HCT116 (cell line): ENCODE measurements at regions not wholly inside any gene's neighbourhood (a gene's known extent, or its start where the extent isn't known, plus 50 kb on each side); places are given as distances from the start of the nearest gene placed in this dataset.

ENCODE experiments used
- CEBPB ChIP-seq: IDR thresholded peaks from 2 replicates; pipeline ENCODE4 v1.6.1; 2012; ENCODE audit warnings: low read depth
- CTCF ChIP-seq, 3 experiments: fragments of 200-600 bp in 1 of 3; sonication (generic) in 1 of 3; IDR thresholded peaks in 2 of 3; conservative IDR thresholded peaks in 1 of 3; 2 replicates each; pipeline ENCODE4 v1.5.1; 2012 to 2017; ENCODE audit warnings: low read depth in 2 of 3, low read length in 2 of 3, antibody characterized with exemption in 1 of 3, borderline replicate concordance in 1 of 3, control low read depth in 1 of 3, mild to moderate bottlenecking in 1 of 3, mixed read lengths in 1 of 3, mixed run types in 1 of 3, moderate library complexity in 1 of 3; ENCODE audit not compliant: insufficient read depth in 1 of 3
- ELF1 ChIP-seq: IDR thresholded peaks from 2 replicates; pipeline ENCODE4 v1.6.1; 2012; ENCODE audit warnings: low read depth, borderline replicate concordance
- EZH2 ChIP-seq: fragments of 200-600 bp; sonication (generic); IDR thresholded peaks from 2 replicates; pipeline ENCODE4 v1.6.1; 2017; ENCODE audit warnings: antibody characterized with exemption, mixed run types
- FOSL1 ChIP-seq: IDR thresholded peaks from 2 replicates; pipeline ENCODE4 v1.6.1; 2012; ENCODE audit warnings: low read depth
- POLR2A ChIP-seq: IDR thresholded peaks from 2 replicates; pipeline ENCODE4 v1.7.0; 2011; ENCODE audit warnings: borderline replicate concordance; ENCODE audit not compliant: insufficient read depth, insufficient read length; ENCODE audit errors: extremely low read depth
- POLR2AphosphoS5 ChIP-seq: IDR thresholded peaks from 2 replicates; pipeline ENCODE4 v1.6.1; 2011; ENCODE audit warnings: mild to moderate bottlenecking, low read depth, low read length, moderate library complexity
- REST ChIP-seq: IDR thresholded peaks from 2 replicates; pipeline ENCODE4 v1.6.1; 2012; ENCODE audit warnings: low read depth
- SP1 ChIP-seq: IDR thresholded peaks from 2 replicates; pipeline ENCODE4 v1.6.1; 2012; ENCODE audit warnings: low read depth
- SRF ChIP-seq: IDR thresholded peaks from 2 replicates; pipeline ENCODE4 v1.6.1; 2012; ENCODE audit warnings: low read depth
- ZBTB33 ChIP-seq: IDR thresholded peaks from 2 replicates; pipeline ENCODE4 v1.6.1; 2011; ENCODE audit warnings: mild to moderate bottlenecking, low read length, moderate library complexity; ENCODE audit not compliant: insufficient replicate concordance; ENCODE audit errors: extremely low read depth

- TF ChIP-seq CTCF (IDR thresholded peaks at IDR 0.05 in 2 of 3, conservative IDR thresholded peaks at IDR 0.05 in 1 of 3; ENCODE audit: borderline replicate concordance in 1 of 3, insufficient read depth in 1 of 3, low read depth in 2 of 3, low read length in 2 of 3) (no peak), POLR2AphosphoS5 (no peak), POLR2A (no peak), CEBPB (no peak), FOSL1 (no peak), REST (no peak), ZBTB33 (no peak), EZH2 (no peak), SP1 (no peak), SRF (no peak), ELF1 (no peak)
These were observed 325.4 kb upstream of the SMIM31 start for GRCh38 chr4:164428561-164428960.
